ENCODE measurements at regions not wholly inside any gene's neighbourhood (a gene's known extent, or its start where the extent isn't known, plus 50 kb on each side); places are given as distances from the start of the nearest gene placed in this dataset.

DNA sequence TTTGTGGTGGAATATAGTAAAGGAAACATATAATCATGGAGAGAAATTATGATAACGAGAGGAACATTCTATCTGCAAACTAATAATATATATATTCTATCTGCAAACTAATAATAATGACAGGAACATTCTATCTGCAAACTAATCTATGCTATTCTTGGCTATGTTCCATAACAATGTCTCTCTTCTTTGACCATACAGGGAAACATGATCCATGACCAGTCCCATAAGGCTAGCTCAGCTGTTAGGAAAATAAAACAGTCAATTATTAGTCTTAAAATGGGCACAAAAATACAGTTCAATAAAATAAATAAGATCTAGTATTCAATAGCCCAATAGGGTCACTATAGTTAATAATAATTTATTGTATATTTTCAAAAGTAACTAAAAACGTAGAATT, 707.8 kb upstream of the PCDH20 start:
- TF ChIP-seq POLR2AphosphoS5 (IDR thresholded peaks at IDR 0.05), result no peak
- TF ChIP-seq POLR2A (IDR thresholded peaks at IDR 0.05), result no peak
- TF ChIP-seq, protein P1, sequence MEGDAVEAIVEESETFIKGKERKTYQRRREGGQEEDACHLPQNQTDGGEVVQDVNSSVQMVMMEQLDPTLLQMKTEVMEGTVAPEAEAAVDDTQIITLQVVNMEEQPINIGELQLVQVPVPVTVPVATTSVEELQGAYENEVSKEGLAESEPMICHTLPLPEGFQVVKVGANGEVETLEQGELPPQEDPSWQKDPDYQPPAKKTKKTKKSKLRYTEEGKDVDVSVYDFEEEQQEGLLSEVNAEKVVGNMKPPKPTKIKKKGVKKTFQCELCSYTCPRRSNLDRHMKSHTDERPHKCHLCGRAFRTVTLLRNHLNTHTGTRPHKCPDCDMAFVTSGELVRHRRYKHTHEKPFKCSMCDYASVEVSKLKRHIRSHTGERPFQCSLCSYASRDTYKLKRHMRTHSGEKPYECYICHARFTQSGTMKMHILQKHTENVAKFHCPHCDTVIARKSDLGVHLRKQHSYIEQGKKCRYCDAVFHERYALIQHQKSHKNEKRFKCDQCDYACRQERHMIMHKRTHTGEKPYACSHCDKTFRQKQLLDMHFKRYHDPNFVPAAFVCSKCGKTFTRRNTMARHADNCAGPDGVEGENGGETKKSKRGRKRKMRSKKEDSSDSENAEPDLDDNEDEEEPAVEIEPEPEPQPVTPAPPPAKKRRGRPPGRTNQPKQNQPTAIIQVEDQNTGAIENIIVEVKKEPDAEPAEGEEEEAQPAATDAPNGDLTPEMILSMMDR (IDR thresholded peaks at IDR 0.05), result no peak
- TF ChIP-seq EP300 (IDR thresholded peaks at IDR 0.05), result no peak
- no peak for ATAC-seq
- no peaks in the 10 kb centered on the region for H3K4me1 ChIP-seq
- no peaks in the 10 kb centered on the region for H3K36me3 ChIP-seq
- H3K27ac ChIP-seq, result no peak overlapping the region
- WGBS, 2 donors (ENCODE audit: low coverage in 1 of 2), result 75% methylated on average over 2 of the region's 2 CpGs
- no peaks in the 10 kb centered on the region for H3K27me3 ChIP-seq
- H3K4me3 ChIP-seq, result no peak overlapping the region
- no peaks in the 10 kb centered on the region for H3K9me3 ChIP-seq

DNA sequence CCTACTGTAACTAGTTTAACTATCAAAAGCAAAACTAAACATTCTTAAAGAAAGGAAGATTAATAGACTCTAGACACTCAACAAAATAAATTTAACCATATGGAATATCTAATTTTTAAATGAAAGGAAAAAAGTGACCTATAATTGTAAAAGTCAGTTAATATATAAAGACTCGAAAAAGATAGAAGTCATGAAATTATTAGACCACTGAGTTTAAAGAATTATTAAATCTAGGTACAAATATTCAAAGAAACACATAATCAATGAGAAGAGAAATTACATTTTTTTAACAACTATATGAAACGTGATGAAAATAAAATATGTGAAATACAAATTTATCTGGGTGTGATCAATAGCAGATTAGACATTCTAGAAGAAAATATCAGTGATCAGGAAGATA, 706.8 kb upstream of the PCDH20 start:
- ATAC-seq, result no peak
- Histone ChIP-seq H3K27ac (no peak overlapping the region), H3K36me3 (no peaks in the 10 kb centered on the region), H3K4me1 (no peaks in the 10 kb centered on the region), H3K27me3 (no peaks in the 10 kb centered on the region), H3K4me3 (no peak overlapping the region), H3K9me3 (no peaks in the 10 kb centered on the region)
- 72 to 82% methylated on average over 2 of the region's 2 CpGs for WGBS, 2 donors (ENCODE audit: low coverage in 1 of 2)
- TF ChIP-seq POLR2A (IDR thresholded peaks at IDR 0.05), result no peak

DNA sequence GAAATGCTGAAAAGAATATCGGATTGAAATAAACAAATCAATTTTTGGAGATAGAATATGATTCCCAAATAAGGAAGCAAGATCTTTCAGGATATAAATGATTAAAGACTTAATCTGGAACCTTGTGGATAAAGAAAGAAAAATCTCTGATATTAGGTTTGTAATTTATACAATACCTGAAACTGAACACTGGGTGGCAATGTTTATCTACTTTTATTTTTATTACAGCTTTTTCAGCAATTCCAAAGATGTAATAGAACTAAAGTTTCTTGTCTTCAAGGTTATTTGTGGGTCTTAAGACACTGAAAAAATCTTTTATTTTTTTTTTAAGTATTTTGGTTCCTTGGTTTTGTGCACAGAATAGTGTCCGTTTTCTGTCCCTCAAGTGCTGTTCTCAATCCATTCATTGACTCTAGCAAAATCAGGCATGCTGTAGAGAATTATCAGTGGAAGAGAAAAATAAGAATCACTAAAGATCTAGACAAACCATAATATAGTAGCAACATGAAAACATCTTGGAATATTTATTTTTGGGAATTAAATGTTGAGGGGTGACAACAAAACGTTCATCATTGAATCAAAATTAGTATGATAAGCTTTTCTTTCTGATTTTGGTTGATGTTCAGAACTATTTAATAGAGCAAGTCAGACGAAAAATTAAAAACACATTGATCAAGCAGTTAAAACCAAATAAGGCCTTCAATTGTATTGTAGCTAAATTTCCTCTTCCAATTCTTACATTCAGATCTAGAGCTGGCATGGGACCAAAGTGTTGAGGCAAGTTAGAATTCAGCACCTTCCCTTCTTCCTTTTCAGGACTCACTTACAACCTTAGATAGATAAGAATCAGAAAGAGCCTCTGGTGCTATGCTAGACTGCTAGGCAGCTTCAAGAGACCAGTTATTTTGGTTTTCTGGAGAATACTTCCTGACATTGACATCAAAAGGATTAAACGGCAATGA, 704.4 kb upstream of the PCDH20 start:
- ATAC-seq, result no peak
- no peaks in the 10 kb centered on the region for H3K36me3 ChIP-seq
- H3K4me3 ChIP-seq, result no peak overlapping the region
- H3K27ac ChIP-seq, result no peak overlapping the region
- 51 to 56% methylated on average over 5 of the region's 5 CpGs for WGBS, 2 donors (ENCODE audit: low coverage in 1 of 2)
- H3K9me3 ChIP-seq, result no peaks in the 10 kb centered on the region
- H3K4me1 ChIP-seq, result no peaks in the 10 kb centered on the region
- no peak for TF ChIP-seq POLR2AphosphoS5 (IDR thresholded peaks at IDR 0.05)
- TF ChIP-seq, protein P1 (IDR thresholded peaks at IDR 0.05), result peak in 2 of 4 experiments; percentile 14 to 28
- H3K27me3 ChIP-seq, result no peaks in the 10 kb centered on the region

DNA sequence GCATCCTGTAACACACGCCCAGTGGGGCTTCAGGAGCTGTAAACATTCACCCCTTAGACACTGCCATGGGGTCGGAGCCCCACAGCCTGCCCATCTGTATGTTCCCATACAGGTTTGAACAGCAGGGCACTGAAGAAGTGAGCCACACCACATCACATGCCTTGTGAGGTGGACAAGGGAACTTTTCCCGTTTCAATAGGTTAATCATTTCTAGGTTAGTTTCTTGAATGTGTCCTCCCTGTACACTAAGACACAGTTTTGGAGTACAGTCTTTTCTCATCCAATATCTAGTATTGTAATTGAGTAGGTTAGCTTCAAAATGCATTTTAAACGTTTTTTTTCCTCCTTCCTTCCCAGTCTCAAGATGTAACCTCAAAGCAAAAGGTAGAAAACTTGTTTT, 700.2 kb upstream of the PCDH20 start:
- no peak for ATAC-seq
- Histone ChIP-seq H3K9me3 (no peaks in the 10 kb centered on the region), H3K4me1 (no peaks in the 10 kb centered on the region), H3K4me3 (no peak overlapping the region), H3K27me3 (no peaks in the 10 kb centered on the region), H3K36me3 (no peaks in the 10 kb centered on the region), H3K27ac (no peak overlapping the region)
- 50 to 54% methylated on average over 1 to 2 of the region's 4 CpGs for WGBS, 2 donors (ENCODE audit: low coverage in 1 of 2)
- TF ChIP-seq EP300 (IDR thresholded peaks at IDR 0.05) (no peak), POLR2AphosphoS5 (IDR thresholded peaks at IDR 0.05) (no peak), POLR2A (IDR thresholded peaks at IDR 0.05) (no peak)
- TF ChIP-seq, protein P1 (IDR thresholded peaks at IDR 0.05), result no peak

DNA sequence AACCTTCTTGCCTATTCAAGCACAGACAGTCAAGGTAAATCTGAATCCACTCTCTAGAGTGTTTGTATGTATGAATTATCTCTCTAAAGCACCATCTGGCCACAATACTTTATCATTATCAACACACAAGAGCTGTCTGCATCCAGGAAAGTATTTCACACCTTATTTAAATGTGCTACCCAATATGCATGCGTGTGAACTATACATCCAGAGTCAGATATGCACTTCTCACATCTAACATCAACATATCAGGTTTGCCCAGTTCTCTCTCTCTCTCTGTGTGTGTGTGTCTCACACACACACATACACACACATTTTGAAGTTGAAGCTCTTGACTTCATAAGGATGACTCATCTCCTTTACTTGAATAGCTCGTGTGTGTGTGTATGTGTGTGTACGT, 697.5 kb upstream of the PCDH20 start:
- WGBS, 2 donors (ENCODE audit: low coverage in 1 of 2), result 70 to 80% methylated on average over 2 to 3 of the region's 3 CpGs
- Histone ChIP-seq H3K9me3 (no peaks in the 10 kb centered on the region), H3K4me1 (no peaks in the 10 kb centered on the region), H3K36me3 (no peaks in the 10 kb centered on the region), H3K27ac (no peak overlapping the region), H3K27me3 (no peaks in the 10 kb centered on the region), H3K4me3 (no peak overlapping the region)
- no peak for ATAC-seq
- TF ChIP-seq, protein P1 (IDR thresholded peaks at IDR 0.05), result no peak
- TF ChIP-seq POLR2A (IDR thresholded peaks at IDR 0.05), result no peak
- no peak for TF ChIP-seq POLR2AphosphoS5 (IDR thresholded peaks at IDR 0.05)
- no peak for TF ChIP-seq EP300 (IDR thresholded peaks at IDR 0.05)

Data from gastroesophageal sphincter (tissue), 4 donors.